Spleen (tissue), 7 donors: ENCODE measurements at regions not wholly inside any gene's neighbourhood (a gene's known extent, or its start where the extent isn't known, plus 50 kb on each side); places are given as distances from the start of the nearest gene placed in this dataset.

Experiments
- POLR2A ChIP-seq, 3 donors: fragments of 450-650 bp; IDR thresholded peaks; one replicate each; pipeline ENCODE4 v1.5.1; 2017; ENCODE audit warnings: antibody characterized with exemption in 3 of 3, mild to moderate bottlenecking in 1 of 3
- TF ChIP-seq, protein P1 (sequence below), 11 experiments: fragments of 200-600 bp in 7 of 11; fragments of 450-650 bp in 4 of 11; sonication (generic) in 4 of 11; IDR thresholded peaks in 8 of 11; conservative IDR thresholded peaks in 3 of 11; 1 replicate in 7 of 11; 2 replicates in 4 of 11; pipeline versions ENCODE4 v1.4.0 to v1.8.0; 2016 to 2021; ENCODE audit warnings: antibody characterized with exemption in 11 of 11, inconsistent platforms in 4 of 11, mild to moderate bottlenecking in 1 of 11
- donor health status: DM: no; HTN: no; CAD: no; lungs with moderate emphysema.
- donor health status: DM: no; HTN: no; CAD: no.
- donor health status: DM: no; HTN: no; CAD: no.

DNA sequence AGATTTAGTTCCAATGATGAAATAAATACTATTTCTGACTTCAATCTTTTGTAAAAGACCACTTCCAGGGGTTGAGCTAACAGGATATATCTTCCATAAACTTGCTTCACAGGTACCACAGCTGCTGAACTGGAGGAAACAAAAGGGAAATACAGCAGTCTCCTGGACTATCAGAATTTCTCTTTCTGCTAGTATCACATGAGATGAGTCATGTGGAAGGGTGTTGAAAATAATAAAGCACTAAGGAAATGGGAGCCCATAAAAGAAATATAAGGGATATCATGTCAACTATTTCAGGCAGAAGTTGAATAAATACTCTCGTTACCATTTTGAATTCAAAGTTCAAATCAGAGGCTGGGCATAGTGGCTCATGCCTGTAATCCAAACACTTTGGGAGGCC lies 250.3 kb upstream of the NFE2L3 start:
- TF ChIP-seq, protein P1, sequence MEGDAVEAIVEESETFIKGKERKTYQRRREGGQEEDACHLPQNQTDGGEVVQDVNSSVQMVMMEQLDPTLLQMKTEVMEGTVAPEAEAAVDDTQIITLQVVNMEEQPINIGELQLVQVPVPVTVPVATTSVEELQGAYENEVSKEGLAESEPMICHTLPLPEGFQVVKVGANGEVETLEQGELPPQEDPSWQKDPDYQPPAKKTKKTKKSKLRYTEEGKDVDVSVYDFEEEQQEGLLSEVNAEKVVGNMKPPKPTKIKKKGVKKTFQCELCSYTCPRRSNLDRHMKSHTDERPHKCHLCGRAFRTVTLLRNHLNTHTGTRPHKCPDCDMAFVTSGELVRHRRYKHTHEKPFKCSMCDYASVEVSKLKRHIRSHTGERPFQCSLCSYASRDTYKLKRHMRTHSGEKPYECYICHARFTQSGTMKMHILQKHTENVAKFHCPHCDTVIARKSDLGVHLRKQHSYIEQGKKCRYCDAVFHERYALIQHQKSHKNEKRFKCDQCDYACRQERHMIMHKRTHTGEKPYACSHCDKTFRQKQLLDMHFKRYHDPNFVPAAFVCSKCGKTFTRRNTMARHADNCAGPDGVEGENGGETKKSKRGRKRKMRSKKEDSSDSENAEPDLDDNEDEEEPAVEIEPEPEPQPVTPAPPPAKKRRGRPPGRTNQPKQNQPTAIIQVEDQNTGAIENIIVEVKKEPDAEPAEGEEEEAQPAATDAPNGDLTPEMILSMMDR (IDR thresholded peaks at IDR 0.05 in 8 of 11, conservative IDR thresholded peaks at IDR 0.05 in 3 of 11), result no peak
- TF ChIP-seq POLR2A (IDR thresholded peaks at IDR 0.05), result no peak
